Prostate gland (tissue), 1 donor: ENCODE measurements at regions not wholly inside any gene's neighbourhood (a gene's known extent, or its start where the extent isn't known, plus 50 kb on each side); places are given as distances from the start of the nearest gene placed in this dataset.

Experiments
- POLR2A ChIP-seq: fragments of 450-650 bp; IDR thresholded peaks from one replicate; pipeline ENCODE4 v1.6.1; 2016; ENCODE audit warnings: antibody characterized with exemption, mild to moderate bottlenecking
- POLR2AphosphoS5 ChIP-seq: sonication (generic); formaldehyde crosslinking; IDR thresholded peaks from one replicate; pipeline ENCODE4 v1.6.1; 2017; ENCODE audit warnings: antibody characterized with exemption

DNA sequence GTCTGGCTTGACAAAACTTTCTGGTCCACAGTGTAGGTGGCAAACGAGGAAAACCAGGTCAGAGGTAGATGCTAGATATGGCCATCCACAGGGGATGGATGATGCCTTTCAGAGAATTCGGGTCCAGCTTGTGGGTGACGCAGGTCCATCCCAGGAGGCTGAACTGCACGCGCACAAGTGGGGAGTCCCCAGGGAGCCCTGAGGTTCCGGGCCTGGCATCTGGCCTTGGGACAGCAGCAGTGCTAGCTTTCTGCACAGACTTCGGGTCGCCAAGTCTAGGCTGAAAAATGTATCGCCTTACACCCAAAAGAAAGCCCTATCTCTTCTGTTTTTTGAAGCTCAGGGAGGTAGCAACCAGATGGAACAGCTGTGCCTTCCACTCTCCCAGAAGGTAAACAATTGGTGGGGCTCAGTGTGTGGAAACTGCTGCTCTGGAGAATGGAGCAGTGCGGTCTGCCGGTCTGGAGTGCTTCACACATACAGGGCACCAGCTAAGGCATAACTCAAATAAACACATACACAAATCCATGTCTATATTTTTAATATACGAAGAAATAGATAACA, 119.3 kb upstream of the ACBD5 start:
- no peak for TF ChIP-seq POLR2A
- no peak for TF ChIP-seq POLR2AphosphoS5
